Activated CD4-positive, alpha-beta memory T cell treated with anti-CD3 and anti-CD28 coated beads for 36 hours (primary cell): ENCODE measurements at regions not wholly inside any gene's neighbourhood (a gene's known extent, or its start where the extent isn't known, plus 50 kb on each side); places are given as distances from the start of the nearest gene placed in this dataset.

Experiments
- CTCF ChIA-PET: fragments of 350-600 bp; sonication (Branson Sonifier 250); formaldehyde crosslinking; loops from one replicate; lab custom pipeline; 2021; ENCODE audit warnings: antibody characterized with exemption, inconsistent platforms; lab: Charles Lee
- POLR2A ChIA-PET: fragments of 350-600 bp; sonication (Branson Sonifier 250); formaldehyde crosslinking; loops from one replicate; lab custom pipeline; 2021; ENCODE audit warnings: antibody characterized with exemption; lab: Charles Lee
- DNase-seq: peaks from one replicate; pipeline ENCODE4 v3.0.0-alpha.2; 2020
- H3K27ac Mint-ChIP-seq: one replicate; pipeline ENCODE4 v1.8.0; 2021; ENCODE audit warnings: mixed read lengths
- H3K27me3 Mint-ChIP-seq: one replicate; pipeline ENCODE4 v1.8.0; 2021; ENCODE audit warnings: mixed read lengths
- H3K36me3 Mint-ChIP-seq: one replicate; pipeline ENCODE4 v1.8.0; 2021; ENCODE audit warnings: mixed read lengths
- H3K4me1 Mint-ChIP-seq: one replicate; pipeline ENCODE4 v1.8.0; 2021; ENCODE audit warnings: low read depth, mixed read lengths
- H3K4me3 Mint-ChIP-seq: one replicate; pipeline ENCODE4 v1.8.0; 2021; ENCODE audit warnings: mild to moderate bottlenecking, mixed read lengths
- H3K9me3 Mint-ChIP-seq: one replicate; pipeline ENCODE4 v1.8.0; 2021; ENCODE audit warnings: mixed read lengths
- intact Hi-C: fragments of 100-400 bp; cut with micrococcal nuclease; formaldehyde crosslinking; loops from one replicate; pipeline ENCODE4 v1.15.1; 2023

- Mint-ChIP-seq H3K4me3 (no peak overlapping the region), H3K27ac (no peak overlapping the region), H3K9me3 (no peaks in the 10 kb centered on the region), H3K27me3 (peaks cover 5% of the 10 kb centered on the region), H3K36me3 (no peaks in the 10 kb centered on the region), H3K4me1 (no peaks in the 10 kb centered on the region)
- ChIA-PET POLR2A (no interaction called here), CTCF (no interaction called here)
- no peak for DNase-seq
- intact Hi-C loops: no loop called here
These were observed 333.5 kb downstream of the SIPA1L2 start for GRCh38 chr1:232296461-232296860.

GRCh38 chr1:232293361-232293760 lies 336.6 kb downstream of the SIPA1L2 start:
- ChIA-PET POLR2A (no interaction called here), CTCF (no interaction called here)
- Mint-ChIP-seq H3K27me3 (no peaks in the 10 kb centered on the region), H3K9me3 (no peaks in the 10 kb centered on the region), H3K4me3 (no peak overlapping the region), H3K4me1 (no peaks in the 10 kb centered on the region), H3K36me3 (no peaks in the 10 kb centered on the region), H3K27ac (no peak overlapping the region)
- no peak for DNase-seq
- intact Hi-C loops: no loop called here

- DNase-seq: no peak
- no peaks in the 10 kb centered on the region for H3K9me3 Mint-ChIP-seq
- POLR2A ChIA-PET: no interaction called here
- CTCF ChIA-PET: no interaction called here
- no peak overlapping the region for H3K27ac Mint-ChIP-seq
- intact Hi-C loops: no loop called here
- no peak overlapping the region for H3K4me3 Mint-ChIP-seq
- H3K36me3 Mint-ChIP-seq: no peaks in the 10 kb centered on the region
- no peaks in the 10 kb centered on the region for H3K4me1 Mint-ChIP-seq
- H3K27me3 Mint-ChIP-seq: no peaks in the 10 kb centered on the region
These were observed 337.1 kb downstream of the SIPA1L2 start for GRCh38 chr1:232292818-232293217.

GRCh38 chr1:232292239-232292638 lies 337.7 kb downstream of the SIPA1L2 start:
- no peak overlapping the region for H3K4me3 Mint-ChIP-seq
- CTCF ChIA-PET: no interaction called here
- intact Hi-C loops: no loop called here
- no peaks in the 10 kb centered on the region for H3K9me3 Mint-ChIP-seq
- H3K27me3 Mint-ChIP-seq: no peaks in the 10 kb centered on the region
- no peaks in the 10 kb centered on the region for H3K4me1 Mint-ChIP-seq
- H3K27ac Mint-ChIP-seq: no peak overlapping the region
- no peak for DNase-seq
- POLR2A ChIA-PET: no interaction called here
- H3K36me3 Mint-ChIP-seq: no peaks in the 10 kb centered on the region

GRCh38 chr1:232291681-232292080 lies 338.3 kb downstream of the SIPA1L2 start:
- H3K36me3 Mint-ChIP-seq: no peaks in the 10 kb centered on the region
- POLR2A ChIA-PET: no interaction called here
- no peak overlapping the region for H3K27ac Mint-ChIP-seq
- DNase-seq: no peak
- no peaks in the 10 kb centered on the region for H3K9me3 Mint-ChIP-seq
- intact Hi-C loops: no loop called here
- no peak overlapping the region for H3K4me3 Mint-ChIP-seq
- CTCF ChIA-PET: no interaction called here
- no peaks in the 10 kb centered on the region for H3K4me1 Mint-ChIP-seq
- H3K27me3 Mint-ChIP-seq: no peaks in the 10 kb centered on the region

GRCh38 chr1:232291261-232291660 lies 338.7 kb downstream of the SIPA1L2 start:
- no peaks in the 10 kb centered on the region for H3K36me3 Mint-ChIP-seq
- ChIA-PET POLR2A (no interaction called here), CTCF (no interaction called here)
- no peaks in the 10 kb centered on the region for H3K4me1 Mint-ChIP-seq
- no peak overlapping the region for H3K27ac Mint-ChIP-seq
- intact Hi-C loops: no loop called here
- no peaks in the 10 kb centered on the region for H3K27me3 Mint-ChIP-seq
- H3K4me3 Mint-ChIP-seq: no peak overlapping the region
- no peaks in the 10 kb centered on the region for H3K9me3 Mint-ChIP-seq
- DNase-seq: no peak

GRCh38 chr1:232290570-232290969 lies 339.4 kb downstream of the SIPA1L2 start:
- Mint-ChIP-seq H3K27me3 (no peaks in the 10 kb centered on the region), H3K36me3 (no peaks in the 10 kb centered on the region), H3K4me1 (no peaks in the 10 kb centered on the region), H3K27ac (no peak overlapping the region), H3K9me3 (no peaks in the 10 kb centered on the region), H3K4me3 (no peak overlapping the region)
- no peak for DNase-seq
- ChIA-PET POLR2A (no interaction called here), CTCF (interaction anchor here (0.7 kb wide), 1 partner anchor 69 kb away, joined by 4 read pairs; no protein-coding TSS in a partner anchor)
- intact Hi-C loops: no loop called here

GRCh38 chr1:232287676-232288569 lies 342.0 kb downstream of the SIPA1L2 start:
- no peak for DNase-seq
- Mint-ChIP-seq H3K27me3 (no peaks in the 10 kb centered on the region), H3K4me3 (no peak overlapping the region), H3K36me3 (no peaks in the 10 kb centered on the region), H3K27ac (no peak overlapping the region), H3K9me3 (no peaks in the 10 kb centered on the region), H3K4me1 (no peaks in the 10 kb centered on the region)
- ChIA-PET CTCF (no interaction called here), POLR2A (no interaction called here)
- intact Hi-C loops: no loop called here

- Mint-ChIP-seq H3K4me1 (no peaks in the 10 kb centered on the region), H3K27ac (no peak overlapping the region), H3K36me3 (no peaks in the 10 kb centered on the region), H3K27me3 (peaks cover 3% of the 10 kb centered on the region), H3K4me3 (no peak overlapping the region), H3K9me3 (no peaks in the 10 kb centered on the region)
- CTCF ChIA-PET: no interaction called here
- POLR2A ChIA-PET: no interaction called here
- DNase-seq: no peak
- intact Hi-C loops: no loop called here
These were observed 344.8 kb downstream of the SIPA1L2 start for GRCh38 chr1:232285138-232285537.

- DNase-seq: no peak
- intact Hi-C loops: no loop called here
- H3K36me3 Mint-ChIP-seq: no peaks in the 10 kb centered on the region
- H3K4me1 Mint-ChIP-seq: no peaks in the 10 kb centered on the region
- ChIA-PET POLR2A (no interaction called here), CTCF (no interaction called here)
- H3K27ac Mint-ChIP-seq: no peak overlapping the region
- H3K27me3 Mint-ChIP-seq: peaks cover 3% of the 10 kb centered on the region
- H3K9me3 Mint-ChIP-seq: no peaks in the 10 kb centered on the region
- H3K4me3 Mint-ChIP-seq: no peak overlapping the region
These were observed 346.1 kb downstream of the SIPA1L2 start for GRCh38 chr1:232283864-232284263.

GRCh38 chr1:232282498-232282897 lies 347.4 kb downstream of the SIPA1L2 start:
- Mint-ChIP-seq H3K4me3 (no peak overlapping the region), H3K27me3 (peaks cover 3% of the 10 kb centered on the region)
- POLR2A ChIA-PET: no interaction called here

GRCh38 chr1:232280910-232281309 lies 349.0 kb downstream of the SIPA1L2 start:
- CTCF ChIA-PET: no interaction called here
- no peak overlapping the region for H3K4me3 Mint-ChIP-seq
- no peaks in the 10 kb centered on the region for H3K36me3 Mint-ChIP-seq
- intact Hi-C loops: no loop called here
- POLR2A ChIA-PET: no interaction called here
- H3K27ac Mint-ChIP-seq: no peak overlapping the region
- no peaks in the 10 kb centered on the region for H3K9me3 Mint-ChIP-seq
- H3K27me3 Mint-ChIP-seq: peaks cover 3% of the 10 kb centered on the region
- no peaks in the 10 kb centered on the region for H3K4me1 Mint-ChIP-seq
- DNase-seq: no peak

More at GRCh38 chr1:232282498-232282897, 347.4 kb downstream of the SIPA1L2 start:
- DNase-seq: no peak
- H3K9me3 Mint-ChIP-seq: no peaks in the 10 kb centered on the region
- H3K4me1 Mint-ChIP-seq: no peaks in the 10 kb centered on the region
- CTCF ChIA-PET: no interaction called here
- intact Hi-C loops: no loop called here
- H3K36me3 Mint-ChIP-seq: no peaks in the 10 kb centered on the region
- no peak overlapping the region for H3K27ac Mint-ChIP-seq

GRCh38 chr1:232279909-232280400 lies 350.0 kb downstream of the SIPA1L2 start:
- Mint-ChIP-seq H3K36me3 (no peaks in the 10 kb centered on the region), H3K4me1 (no peaks in the 10 kb centered on the region), H3K27ac (no peak overlapping the region), H3K4me3 (no peak overlapping the region), H3K27me3 (peaks cover 3% of the 10 kb centered on the region), H3K9me3 (no peaks in the 10 kb centered on the region)
- ChIA-PET POLR2A (no interaction called here), CTCF (no interaction called here)
- DNase-seq: no peak
- intact Hi-C loops: no loop called here
